GM23338 (cell line): ENCODE measurements at regions not wholly inside any gene's neighbourhood (a gene's known extent, or its start where the extent isn't known, plus 50 kb on each side); places are given as distances from the start of the nearest gene placed in this dataset.

Experiments used
- ATAC-seq: fragments of 200-7000 bp; cut with Tn5 transposase; 3 replicates; pipeline ENCODE4 v1.9.1; 2020
- DNase-seq: peaks from one replicate; pipeline ENCODE4 v3.0.0-alpha.2; 2015; ENCODE audit warnings: low spot score
- H2AFZ ChIP-seq: fragments of 200-600 bp; sonication (generic); 2 replicates; pipeline ENCODE4 v1.8.0; 2016; ENCODE audit warnings: antibody characterized with exemption, mild to moderate bottlenecking, moderate library complexity
- H3F3A ChIP-seq: fragments of 200-600 bp; sonication (generic); replicated peaks from 2 replicates; pipeline ENCODE4 v1.8.0; 2017; ENCODE audit warnings: antibody characterized with exemption, mixed run types, low read depth
- H3K27ac ChIP-seq: fragments of 200-600 bp; sonication (generic); 2 replicates; pipeline ENCODE4 v1.6.1; 2016; ENCODE audit warnings: low read depth
- H3K27me3 ChIP-seq: fragments of 200-600 bp; sonication (generic); 2 replicates; pipeline ENCODE4 v1.8.0; 2016; ENCODE audit warnings: mild to moderate bottlenecking, mixed run types, moderate library complexity; ENCODE audit not compliant: insufficient read depth
- H3K36me3 ChIP-seq: fragments of 200-600 bp; sonication (generic); 2 replicates; pipeline ENCODE4 v1.8.0; 2016; ENCODE audit warnings: mild to moderate bottlenecking; ENCODE audit not compliant: insufficient read depth
- H3K4me1 ChIP-seq: fragments of 200-600 bp; sonication (generic); 2 replicates; pipeline ENCODE4 v1.8.0; 2016; ENCODE audit warnings: mild to moderate bottlenecking, moderate library complexity; ENCODE audit not compliant: insufficient read depth
- H3K4me2 ChIP-seq: fragments of 200-600 bp; sonication (generic); 2 replicates; pipeline ENCODE4 v1.7.1; 2017; ENCODE audit warnings: mixed run types
- H3K4me3 ChIP-seq: fragments of 200-600 bp; sonication (generic); 2 replicates; pipeline ENCODE4 v1.6.1; 2016; ENCODE audit warnings: mixed run types
- H3K79me2 ChIP-seq: fragments of 200-600 bp; sonication (generic); replicated peaks from 2 replicates; pipeline ENCODE4 v1.8.0; 2017; ENCODE audit warnings: mild to moderate bottlenecking; ENCODE audit not compliant: insufficient read depth
- H3K9me2 ChIP-seq: fragments of 200-600 bp; sonication (generic); 2 replicates; pipeline ENCODE4 v1.8.0; 2017; ENCODE audit not compliant: insufficient read depth
- H4K20me1 ChIP-seq: fragments of 200-600 bp; sonication (generic); replicated peaks from 2 replicates; pipeline ENCODE4 v1.8.0; 2017; ENCODE audit warnings: mild to moderate bottlenecking; ENCODE audit not compliant: insufficient read depth
- H3K27ac Mint-ChIP-seq: 2 replicates; pipeline ENCODE4 v1.8.0; 2020; ENCODE audit warnings: inconsistent platforms, mild to moderate bottlenecking, moderate library complexity, mixed read lengths
- H3K27me3 Mint-ChIP-seq: 3 replicates; pipeline ENCODE4 v1.8.0; 2022; ENCODE audit warnings: low read depth, mild to moderate bottlenecking, moderate library complexity, mixed read lengths, inconsistent platforms; ENCODE audit not compliant: insufficient read depth, poor library complexity
- H3K36me3 Mint-ChIP-seq: 3 replicates; pipeline ENCODE4 v1.8.0; 2021; ENCODE audit warnings: low read depth, mild to moderate bottlenecking, inconsistent platforms, moderate library complexity, mixed read lengths
- H3K4me1 Mint-ChIP-seq: 3 replicates; pipeline ENCODE4 v1.8.0; 2020; ENCODE audit warnings: mild to moderate bottlenecking, inconsistent platforms, mixed read lengths
- H3K4me3 Mint-ChIP-seq: 3 replicates; pipeline ENCODE4 v1.8.0; 2021; ENCODE audit warnings: moderate library complexity, mild to moderate bottlenecking, inconsistent platforms, mixed read lengths
- H3K9me3 Mint-ChIP-seq: 3 replicates; pipeline ENCODE4 v1.8.0; 2020; ENCODE audit warnings: moderate library complexity, mild to moderate bottlenecking, inconsistent platforms, mixed read lengths
- CREB1 ChIP-seq: fragments of 250-450 bp; sonication (Bioruptor Pico); IDR thresholded peaks from 2 replicates; pipeline ENCODE4 v1.5.0; 2020; ENCODE audit warnings: low read depth, mild to moderate bottlenecking, moderate library complexity
- CTCF ChIP-seq, 2 experiments: fragments of 200-600 bp in 1 of 2; sonication (generic) in 1 of 2; conservative IDR thresholded peaks; 2 replicates each; pipeline versions ENCODE4 v1.5.1 to v1.6.1; 2016 to 2017; ENCODE audit warnings: antibody characterized with exemption in 2 of 2, low read depth in 2 of 2, mild to moderate bottlenecking in 2 of 2, moderate library complexity in 1 of 2
- EZH2 ChIP-seq: fragments of 200-600 bp; sonication (generic); IDR thresholded peaks from one replicate; pipeline ENCODE4 v1.8.0; 2017; ENCODE audit warnings: antibody characterized with exemption, mild to moderate bottlenecking, low read depth; ENCODE audit not compliant: unreplicated experiment
- EZH2phosphoT487 ChIP-seq: fragments of 200-600 bp; sonication (generic); IDR thresholded peaks from one replicate; pipeline ENCODE4 v1.8.1; 2018; ENCODE audit warnings: antibody characterized with exemption; ENCODE audit not compliant: unreplicated experiment
- JUNB ChIP-seq: IDR thresholded peaks from one replicate; pipeline ENCODE4 v1.6.1; 2016; ENCODE audit warnings: antibody characterized with exemption; ENCODE audit not compliant: unreplicated experiment
- NANOG ChIP-seq: IDR thresholded peaks from 2 replicates; pipeline ENCODE4 v1.6.1; 2016; ENCODE audit warnings: antibody characterized with exemption, borderline replicate concordance
- POLR2AphosphoS5 ChIP-seq: IDR thresholded peaks from 2 replicates; pipeline ENCODE4 v1.6.1; 2016; ENCODE audit warnings: antibody characterized with exemption, low read depth
- REST ChIP-seq: IDR thresholded peaks from one replicate; pipeline ENCODE4 v1.6.1; 2018; ENCODE audit warnings: antibody characterized with exemption; ENCODE audit not compliant: unreplicated experiment
- STAT1 ChIP-seq: IDR thresholded peaks from one replicate; pipeline ENCODE4 v1.6.1; 2016; ENCODE audit warnings: antibody characterized with exemption; ENCODE audit not compliant: unreplicated experiment
- ZNF114 ChIP-seq: fragments of 250-450 bp; sonication (Bioruptor Pico); IDR thresholded peaks from 2 replicates; pipeline ENCODE4 v1.5.0; 2020; ENCODE audit warnings: mild to moderate bottlenecking, moderate library complexity
- ZNF331 ChIP-seq: fragments of 250-450 bp; sonication (Bioruptor Pico); IDR thresholded peaks from 2 replicates; pipeline ENCODE4 v1.5.0; 2020; ENCODE audit warnings: low read depth, mild to moderate bottlenecking, moderate library complexity
- ZNF462 ChIP-seq: fragments of 250-450 bp; sonication (Bioruptor Pico); IDR thresholded peaks from 2 replicates; pipeline ENCODE4 v1.5.0; 2020; ENCODE audit warnings: mild to moderate bottlenecking, moderate library complexity
- TF ChIP-seq, protein P1 (sequence below): IDR thresholded peaks from 2 replicates; pipeline ENCODE4 v1.6.1; 2016; ENCODE audit warnings: antibody characterized with exemption

DNA sequence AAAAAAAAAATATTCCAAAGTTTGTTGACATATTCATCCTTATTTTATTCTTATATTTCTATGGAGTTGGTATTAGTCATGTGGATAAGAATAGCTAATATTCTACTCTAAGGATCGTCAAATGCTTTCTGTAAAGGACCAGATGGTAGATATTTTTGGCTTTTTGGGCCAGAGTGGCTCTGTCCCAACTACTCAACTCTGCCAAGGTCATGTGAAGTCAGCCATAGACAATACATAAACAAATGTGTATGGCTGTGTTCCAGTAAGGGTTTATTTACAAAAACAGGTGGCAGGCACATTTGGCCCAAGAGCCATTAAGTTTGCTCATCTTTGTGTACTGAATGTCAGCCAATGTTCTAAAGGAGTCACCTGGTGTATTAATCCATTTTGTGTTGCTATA, 131.8 kb downstream of the TBX5 start:
- Histone ChIP-seq H3K4me1 (peaks cover 57% of the 10 kb centered on the region), H4K20me1 (no peaks in the 10 kb centered on the region), H3K27ac (no peak overlapping the region), H3F3A (no peaks in the 10 kb centered on the region), H3K4me3 (no peak overlapping the region), H3K36me3 (no peaks in the 10 kb centered on the region), H2AFZ (no peak overlapping the region), H3K27me3 (no peaks in the 10 kb centered on the region), H3K79me2 (no peaks in the 10 kb centered on the region), H3K4me2 (0 out of 2 replicates have a peak overlapping the region, but pooled peaks have one; percentile 56), H3K9me2 (peaks cover 10% of the 10 kb centered on the region; the same call in 1 of the 2 replicates)
- no peak for ATAC-seq
- no peak for DNase-seq
- Mint-ChIP-seq H3K9me3 (no peaks in the 10 kb centered on the region; the same call in 2 of the 3 replicates), H3K4me3 (no peak overlapping the region), H3K36me3 (no peaks in the 10 kb centered on the region; the same call in 2 of the 3 replicates), H3K4me1 (peaks cover 57% of the 10 kb centered on the region), H3K27ac (peak overlapping the region; percentile 81; the same call in 1 of the 2 replicates), H3K27me3 (peaks cover 4% of the 10 kb centered on the region)
- TF ChIP-seq EZH2 = no peak
- no peak for TF ChIP-seq ZNF462 (CRISPR knock-in tag)
- no peak for TF ChIP-seq JUNB
- TF ChIP-seq CREB1 (CRISPR knock-in tag) = no peak
- no peak for TF ChIP-seq EZH2phosphoT487
- TF ChIP-seq ZNF331 (CRISPR knock-in tag) = no peak
- no peak for TF ChIP-seq POLR2AphosphoS5
- TF ChIP-seq, protein P1, sequence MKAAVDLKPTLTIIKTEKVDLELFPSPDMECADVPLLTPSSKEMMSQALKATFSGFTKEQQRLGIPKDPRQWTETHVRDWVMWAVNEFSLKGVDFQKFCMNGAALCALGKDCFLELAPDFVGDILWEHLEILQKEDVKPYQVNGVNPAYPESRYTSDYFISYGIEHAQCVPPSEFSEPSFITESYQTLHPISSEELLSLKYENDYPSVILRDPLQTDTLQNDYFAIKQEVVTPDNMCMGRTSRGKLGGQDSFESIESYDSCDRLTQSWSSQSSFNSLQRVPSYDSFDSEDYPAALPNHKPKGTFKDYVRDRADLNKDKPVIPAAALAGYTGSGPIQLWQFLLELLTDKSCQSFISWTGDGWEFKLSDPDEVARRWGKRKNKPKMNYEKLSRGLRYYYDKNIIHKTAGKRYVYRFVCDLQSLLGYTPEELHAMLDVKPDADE = no peak
- TF ChIP-seq NANOG = no peak
- no peak for TF ChIP-seq CTCF (conservative IDR thresholded peaks at IDR 0.05; ENCODE audit: low read depth in 2 of 2)
- no peak for TF ChIP-seq STAT1
- TF ChIP-seq REST = no peak
- no peak for TF ChIP-seq ZNF114 (CRISPR knock-in tag)
